GM12875 (cell line): ENCODE measurements at regions not wholly inside any gene's neighbourhood (a gene's known extent, or its start where the extent isn't known, plus 50 kb on each side); places are given as distances from the start of the nearest gene placed in this dataset.

Experiments
- H3K4me3 ChIP-seq: one replicate; pipeline ENCODE4 v1.5.1; 2011; ENCODE audit warnings: low read depth, low read length, control low read depth
- TF ChIP-seq, protein P1 (sequence below): IDR thresholded peaks from 2 replicates; pipeline ENCODE4 v1.5.1; 2011; ENCODE audit warnings: low read depth, mild to moderate bottlenecking, control low read depth, inconsistent platforms, low read length, moderate library complexity, borderline replicate concordance; ENCODE audit not compliant: insufficient read depth

DNA sequence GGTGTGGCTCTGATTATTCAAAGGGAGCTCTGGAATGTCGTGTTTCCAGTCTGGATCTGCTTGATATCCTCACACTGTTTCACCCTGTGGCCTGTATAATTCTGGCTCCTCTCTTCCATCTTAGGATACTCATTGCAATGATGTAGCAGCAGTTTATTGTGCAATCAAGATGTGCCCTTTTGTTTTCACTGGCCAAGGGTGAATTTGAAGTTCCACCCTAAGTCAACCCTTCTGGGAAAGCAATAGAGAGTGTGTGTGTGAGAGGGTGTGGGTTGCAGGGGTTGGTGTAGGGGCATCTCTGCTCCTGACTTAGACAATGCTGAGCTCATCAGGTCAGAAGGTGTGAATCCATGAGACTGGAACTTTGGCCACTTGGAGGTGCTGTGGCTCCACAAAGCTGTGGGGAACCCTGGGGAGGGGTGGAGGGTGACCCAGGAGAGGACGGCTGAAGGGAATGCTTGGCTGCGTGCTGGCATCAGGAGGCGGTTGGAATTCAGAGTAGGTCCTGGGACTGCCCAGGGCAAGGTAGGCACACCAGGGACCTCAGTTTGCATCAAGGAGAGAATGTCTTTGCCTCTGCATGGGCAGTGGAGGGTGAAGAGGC, 118.0 kb upstream of the PRSS58 start:
- H3K4me3 ChIP-seq = no peak overlapping the region
- TF ChIP-seq, protein P1, sequence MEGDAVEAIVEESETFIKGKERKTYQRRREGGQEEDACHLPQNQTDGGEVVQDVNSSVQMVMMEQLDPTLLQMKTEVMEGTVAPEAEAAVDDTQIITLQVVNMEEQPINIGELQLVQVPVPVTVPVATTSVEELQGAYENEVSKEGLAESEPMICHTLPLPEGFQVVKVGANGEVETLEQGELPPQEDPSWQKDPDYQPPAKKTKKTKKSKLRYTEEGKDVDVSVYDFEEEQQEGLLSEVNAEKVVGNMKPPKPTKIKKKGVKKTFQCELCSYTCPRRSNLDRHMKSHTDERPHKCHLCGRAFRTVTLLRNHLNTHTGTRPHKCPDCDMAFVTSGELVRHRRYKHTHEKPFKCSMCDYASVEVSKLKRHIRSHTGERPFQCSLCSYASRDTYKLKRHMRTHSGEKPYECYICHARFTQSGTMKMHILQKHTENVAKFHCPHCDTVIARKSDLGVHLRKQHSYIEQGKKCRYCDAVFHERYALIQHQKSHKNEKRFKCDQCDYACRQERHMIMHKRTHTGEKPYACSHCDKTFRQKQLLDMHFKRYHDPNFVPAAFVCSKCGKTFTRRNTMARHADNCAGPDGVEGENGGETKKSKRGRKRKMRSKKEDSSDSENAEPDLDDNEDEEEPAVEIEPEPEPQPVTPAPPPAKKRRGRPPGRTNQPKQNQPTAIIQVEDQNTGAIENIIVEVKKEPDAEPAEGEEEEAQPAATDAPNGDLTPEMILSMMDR = 0 out of 2 replicates have a peak, but pooled peaks have one; percentile 12

- H3K4me3 ChIP-seq = no peak overlapping the region
- TF ChIP-seq, protein P1 = no peak
Measured at GRCh38 chr7:142372727-142373126, 114.9 kb upstream of the PRSS58 start.

DNA sequence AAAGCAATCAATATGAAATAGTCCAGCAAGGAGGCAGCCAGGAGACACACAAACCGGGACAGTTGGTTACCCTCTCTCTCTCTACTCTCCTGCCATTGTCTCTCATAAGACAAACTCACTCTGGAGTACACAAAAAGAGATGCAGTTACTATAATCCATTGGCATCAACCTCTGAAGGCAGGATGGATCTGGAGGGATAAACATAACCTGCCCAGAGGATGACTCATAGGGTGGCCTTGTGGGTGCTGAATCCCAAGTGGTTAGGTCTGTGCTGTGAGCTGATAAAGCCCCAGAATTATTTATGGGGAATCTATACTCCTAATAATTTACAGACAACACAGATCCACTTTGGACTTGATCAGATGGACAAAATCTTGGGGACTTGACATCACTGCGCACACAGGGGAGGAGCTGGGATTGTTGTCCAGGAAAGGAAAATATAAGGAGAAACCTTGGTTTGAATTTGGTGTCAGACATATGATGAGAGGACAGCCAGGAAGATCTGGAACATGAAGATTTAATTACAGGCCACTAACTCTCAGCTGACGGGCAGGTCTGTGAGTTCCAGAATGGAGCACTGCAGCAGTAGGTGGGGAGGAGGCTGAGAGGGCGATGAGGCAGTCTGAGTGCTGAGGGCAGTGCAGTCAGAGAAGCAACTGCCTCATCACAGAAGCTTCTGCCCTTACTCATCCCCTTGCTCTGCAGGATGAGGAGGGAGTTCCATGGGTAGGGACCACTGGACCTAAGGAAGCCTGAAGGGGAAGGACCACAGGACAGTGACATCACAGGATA, 113.9 kb upstream of the PRSS58 start:
- no peak overlapping the region for H3K4me3 ChIP-seq
- TF ChIP-seq, protein P1 = no peak

GRCh38 chr7:142365410-142365842, 107.6 kb upstream of the PRSS58 start:
- TF ChIP-seq, protein P1 = no peak

DNA sequence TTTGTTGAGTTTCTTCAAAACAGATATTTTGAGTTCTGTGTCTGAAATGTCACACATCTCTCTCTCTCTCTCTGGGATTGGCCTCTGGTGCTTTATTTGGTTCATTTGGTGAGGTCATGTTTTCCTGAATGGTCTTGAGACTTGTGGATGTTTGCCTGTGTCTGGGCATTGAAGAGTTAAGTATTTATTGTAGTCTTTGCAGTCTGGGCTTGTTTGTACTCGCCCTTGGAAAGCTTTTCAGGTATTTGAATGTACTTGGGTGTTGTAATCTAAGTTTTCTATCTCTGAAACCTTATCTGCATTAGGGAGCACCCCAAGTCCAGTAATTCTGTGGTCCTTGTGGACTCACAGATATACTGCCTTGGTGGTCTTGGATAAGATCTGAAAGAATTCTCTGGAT, 106.7 kb upstream of the PRSS58 start:
- TF ChIP-seq, protein P1 = no peak
- no peak overlapping the region for H3K4me3 ChIP-seq

More at GRCh38 chr7:142365410-142365842, 107.6 kb upstream of the PRSS58 start:
- H3K4me3 ChIP-seq = no peak overlapping the region

- H3K4me3 ChIP-seq = no peak overlapping the region
- TF ChIP-seq, protein P1 = no peak
Measured at GRCh38 chr7:142362349-142362748, 104.5 kb upstream of the PRSS58 start.

DNA sequence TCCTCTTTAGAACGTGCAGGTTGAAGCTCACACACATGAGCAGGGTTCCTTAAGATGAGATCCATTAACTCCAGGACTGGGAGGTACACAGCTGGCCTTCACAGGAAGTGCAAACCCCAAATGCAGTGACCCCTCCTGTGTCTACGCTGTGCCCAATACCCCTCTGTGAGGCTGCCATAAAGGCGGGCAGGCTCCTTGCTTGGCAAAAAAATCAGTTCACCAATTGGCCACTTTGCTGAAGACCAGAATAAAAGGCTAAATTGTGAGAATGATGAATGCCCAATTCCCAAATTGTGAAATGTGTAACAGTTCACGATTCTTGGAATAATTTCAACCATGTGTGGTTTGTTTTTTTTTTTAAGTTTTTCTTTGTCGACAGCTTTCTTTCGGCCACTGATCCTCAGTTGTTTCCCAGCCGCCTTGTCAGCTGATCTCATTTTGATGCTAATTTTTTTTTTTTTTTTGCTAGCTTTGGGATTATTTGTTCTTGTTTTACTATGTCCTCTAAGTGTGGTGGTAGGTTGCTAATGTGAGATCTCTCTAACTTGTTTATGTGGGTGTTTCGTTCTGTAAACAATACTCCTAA, 101.9 kb upstream of the PRSS58 start:
- no peak overlapping the region for H3K4me3 ChIP-seq
- TF ChIP-seq, protein P1 = no peak
